ENCODE measurements at regions not wholly inside any gene's neighbourhood (a gene's known extent, or its start where the extent isn't known, plus 50 kb on each side); places are given as distances from the start of the nearest gene placed in this dataset.

GRCh38 chr12:97299847-97300246 is 162.8 kb upstream of the RMST start:
- DNase-seq, result no peak
- peaks cover 5% of the 10 kb centered on the region for H3K27me3 Mint-ChIP-seq
- no peak overlapping the region for H3K4me3 Mint-ChIP-seq
- no peaks in the 10 kb centered on the region for H3K36me3 Mint-ChIP-seq (ENCODE audit: low read depth)
- H3K4me1 Mint-ChIP-seq, result no peaks in the 10 kb centered on the region
- no peak overlapping the region for H3K27ac Mint-ChIP-seq
- peaks cover 5% of the 10 kb centered on the region for H3K9me3 Mint-ChIP-seq
- ATAC-seq, result no peak

GRCh38 chr12:97300431-97300830 is 162.2 kb upstream of the RMST start:
- ATAC-seq (no peak), DNase-seq (no peak)
- Mint-ChIP-seq H3K36me3 (ENCODE audit: low read depth) (no peaks in the 10 kb centered on the region), H3K27me3 (peaks cover 5% of the 10 kb centered on the region), H3K9me3 (no peaks in the 10 kb centered on the region), H3K4me1 (no peaks in the 10 kb centered on the region), H3K4me3 (no peak overlapping the region), H3K27ac (no peak overlapping the region)

- DNase-seq, result no peak
- no peak overlapping the region for H3K4me3 Mint-ChIP-seq
Measured at GRCh38 chr12:97300891-97301290, 161.7 kb upstream of the RMST start.

GRCh38 chr12:97301576-97301975 is 161.0 kb upstream of the RMST start:
- Mint-ChIP-seq H3K4me3 (no peak overlapping the region), H3K27me3 (peaks cover 5% of the 10 kb centered on the region), H3K4me1 (no peaks in the 10 kb centered on the region), H3K36me3 (ENCODE audit: low read depth) (no peaks in the 10 kb centered on the region), H3K27ac (no peak overlapping the region), H3K9me3 (no peaks in the 10 kb centered on the region)
- DNase-seq (no peak), ATAC-seq (no peak)

More at GRCh38 chr12:97300891-97301290, 161.7 kb upstream of the RMST start:
- no peak for ATAC-seq
- Mint-ChIP-seq H3K27me3 (peaks cover 5% of the 10 kb centered on the region), H3K36me3 (ENCODE audit: low read depth) (no peaks in the 10 kb centered on the region), H3K4me1 (no peaks in the 10 kb centered on the region), H3K9me3 (no peaks in the 10 kb centered on the region), H3K27ac (no peak overlapping the region)

- no peaks in the 10 kb centered on the region for H3K9me3 Mint-ChIP-seq
- no peaks in the 10 kb centered on the region for H3K36me3 Mint-ChIP-seq (ENCODE audit: low read depth)
- no peak overlapping the region for H3K27ac Mint-ChIP-seq
- H3K4me1 Mint-ChIP-seq, result no peaks in the 10 kb centered on the region
- no peak overlapping the region for H3K4me3 Mint-ChIP-seq
- DNase-seq (no peak), ATAC-seq (no peak)
- peaks cover 12% of the 10 kb centered on the region for H3K27me3 Mint-ChIP-seq
Measured at GRCh38 chr12:97305651-97306050, 157.0 kb upstream of the RMST start.

- H3K4me3 Mint-ChIP-seq, result no peak overlapping the region
- DNase-seq (no peak), ATAC-seq (no peak)
- peaks cover 13% of the 10 kb centered on the region for H3K27me3 Mint-ChIP-seq
- H3K27ac Mint-ChIP-seq, result no peak overlapping the region
- H3K36me3 Mint-ChIP-seq (ENCODE audit: low read depth), result no peaks in the 10 kb centered on the region
- no peaks in the 10 kb centered on the region for H3K9me3 Mint-ChIP-seq
- H3K4me1 Mint-ChIP-seq, result no peaks in the 10 kb centered on the region
Measured at GRCh38 chr12:97306147-97306546, 156.5 kb upstream of the RMST start.

- no peaks in the 10 kb centered on the region for H3K4me1 Mint-ChIP-seq
- H3K27me3 Mint-ChIP-seq, result peaks cover 12% of the 10 kb centered on the region
- no peak overlapping the region for H3K27ac Mint-ChIP-seq
- no peaks in the 10 kb centered on the region for H3K36me3 Mint-ChIP-seq (ENCODE audit: low read depth)
- H3K9me3 Mint-ChIP-seq, result no peaks in the 10 kb centered on the region
- H3K4me3 Mint-ChIP-seq, result no peak overlapping the region
- ATAC-seq, result no peak
- DNase-seq, result no peak
Measured at GRCh38 chr12:97308576-97309198, 153.9 kb upstream of the RMST start.

- ATAC-seq, result no peak
- DNase-seq, result no peak
- no peak overlapping the region for H3K4me3 Mint-ChIP-seq
- H3K27me3 Mint-ChIP-seq, result peaks cover 12% of the 10 kb centered on the region
- H3K27ac Mint-ChIP-seq, result no peak overlapping the region
- H3K36me3 Mint-ChIP-seq (ENCODE audit: low read depth), result no peaks in the 10 kb centered on the region
- no peaks in the 10 kb centered on the region for H3K4me1 Mint-ChIP-seq
- H3K9me3 Mint-ChIP-seq, result no peaks in the 10 kb centered on the region
Measured at GRCh38 chr12:97309921-97310320, 152.7 kb upstream of the RMST start.

- H3K4me1 Mint-ChIP-seq, result no peaks in the 10 kb centered on the region
- no peak overlapping the region for H3K27ac Mint-ChIP-seq
- no peaks in the 10 kb centered on the region for H3K9me3 Mint-ChIP-seq
- no peak overlapping the region for H3K4me3 Mint-ChIP-seq
- no peaks in the 10 kb centered on the region for H3K36me3 Mint-ChIP-seq (ENCODE audit: low read depth)
- ATAC-seq, result no peak
- H3K27me3 Mint-ChIP-seq, result peaks cover 12% of the 10 kb centered on the region
- no peak for DNase-seq
Measured at GRCh38 chr12:97312570-97313135, 150.0 kb upstream of the RMST start.

GRCh38 chr12:97313471-97314190 is 149.0 kb upstream of the RMST start:
- Mint-ChIP-seq H3K27ac (no peak overlapping the region), H3K4me1 (no peaks in the 10 kb centered on the region), H3K27me3 (peaks cover 12% of the 10 kb centered on the region), H3K9me3 (no peaks in the 10 kb centered on the region), H3K36me3 (ENCODE audit: low read depth) (no peaks in the 10 kb centered on the region), H3K4me3 (no peak overlapping the region)
- no peak for ATAC-seq
- no peak for DNase-seq

- H3K27ac Mint-ChIP-seq, result no peak overlapping the region
- no peaks in the 10 kb centered on the region for H3K36me3 Mint-ChIP-seq (ENCODE audit: low read depth)
- DNase-seq, result no peak
- no peaks in the 10 kb centered on the region for H3K9me3 Mint-ChIP-seq
- ATAC-seq, result no peak
- H3K4me3 Mint-ChIP-seq, result no peak overlapping the region
- no peaks in the 10 kb centered on the region for H3K4me1 Mint-ChIP-seq
- H3K27me3 Mint-ChIP-seq, result peaks cover 7% of the 10 kb centered on the region
Measured at GRCh38 chr12:97316321-97316720, 146.3 kb upstream of the RMST start.

- ATAC-seq (no peak), DNase-seq (no peak)
- Mint-ChIP-seq H3K36me3 (ENCODE audit: low read depth) (no peaks in the 10 kb centered on the region), H3K4me3 (no peak overlapping the region), H3K27me3 (peaks cover 13% of the 10 kb centered on the region), H3K9me3 (no peaks in the 10 kb centered on the region), H3K4me1 (no peaks in the 10 kb centered on the region), H3K27ac (no peak overlapping the region)
Measured at GRCh38 chr12:97321621-97322020, 141.0 kb upstream of the RMST start.

- Mint-ChIP-seq H3K27ac (no peak overlapping the region), H3K27me3 (peaks cover 11% of the 10 kb centered on the region), H3K36me3 (ENCODE audit: low read depth) (no peaks in the 10 kb centered on the region), H3K9me3 (no peaks in the 10 kb centered on the region), H3K4me3 (no peak overlapping the region), H3K4me1 (no peaks in the 10 kb centered on the region)
- ATAC-seq (no peak), DNase-seq (no peak)
Measured at GRCh38 chr12:97322388-97322787, 140.2 kb upstream of the RMST start.

- ATAC-seq (no peak), DNase-seq (no peak)
- Mint-ChIP-seq H3K9me3 (no peaks in the 10 kb centered on the region), H3K4me3 (no peak overlapping the region), H3K4me1 (no peaks in the 10 kb centered on the region), H3K36me3 (ENCODE audit: low read depth) (no peaks in the 10 kb centered on the region), H3K27me3 (peaks cover 13% of the 10 kb centered on the region), H3K27ac (no peak overlapping the region)
Measured at GRCh38 chr12:97323154-97323553, 139.4 kb upstream of the RMST start.

- H3K27ac Mint-ChIP-seq, result no peak overlapping the region
- H3K9me3 Mint-ChIP-seq, result no peaks in the 10 kb centered on the region
- ATAC-seq (no peak), DNase-seq (no peak)
- H3K4me1 Mint-ChIP-seq, result no peaks in the 10 kb centered on the region
- no peaks in the 10 kb centered on the region for H3K36me3 Mint-ChIP-seq (ENCODE audit: low read depth)
- H3K4me3 Mint-ChIP-seq, result no peak overlapping the region
- peaks cover 13% of the 10 kb centered on the region for H3K27me3 Mint-ChIP-seq
Measured at GRCh38 chr12:97324471-97324870, 138.1 kb upstream of the RMST start.
